GM12874 (cell line): ENCODE measurements at regions not wholly inside any gene's neighbourhood (a gene's known extent, or its start where the extent isn't known, plus 50 kb on each side); places are given as distances from the start of the nearest gene placed in this dataset.

Experiments
- CTCF ChIP-seq: IDR thresholded peaks from 2 replicates; pipeline ENCODE4 v1.5.1; 2011; ENCODE audit warnings: low read depth, mild to moderate bottlenecking, control low read depth, low read length, moderate library complexity; ENCODE audit not compliant: insufficient read depth

GRCh38 chr6:139591075-139591865 is 216.8 kb upstream of the CITED2 start:
- TF ChIP-seq CTCF, result no peak

- TF ChIP-seq CTCF, result no peak
Observed at GRCh38 chr6:139590206-139590605, 215.8 kb upstream of the CITED2 start.

- no peak for TF ChIP-seq CTCF
Observed at GRCh38 chr6:139588734-139589593, 214.5 kb upstream of the CITED2 start.

- TF ChIP-seq CTCF, result no peak
Observed at GRCh38 chr6:139588076-139588639, 213.7 kb upstream of the CITED2 start.

GRCh38 chr6:139587469-139587868 is 213.0 kb upstream of the CITED2 start:
- TF ChIP-seq CTCF, result no peak

- TF ChIP-seq CTCF, result no peak
Observed at GRCh38 chr6:139586273-139586672, 211.8 kb upstream of the CITED2 start.

GRCh38 chr6:139584599-139584998 is 210.2 kb upstream of the CITED2 start:
- no peak for TF ChIP-seq CTCF
